Gastrocnemius medialis (tissue), 4 donors: ENCODE measurements at regions not wholly inside any gene's neighbourhood (a gene's known extent, or its start where the extent isn't known, plus 50 kb on each side); places are given as distances from the start of the nearest gene placed in this dataset.
"Not testable (repeated sequence)": the region's sequence is repeated elsewhere in the genome, so short reads cannot be mapped to it uniquely, and the experiment has no call there.

ENCODE experiments used
- ATAC-seq, 2 donors: fragments of 150-250 bp; one replicate each; pipeline ENCODE4 v1.9.1; 2016
- DNase-seq, 2 donors: peaks; one replicate each; pipeline ENCODE4 v3.0.0-alpha.2; 2019
- H3K27ac ChIP-seq, 4 donors: fragments of 200-600 bp; sonication (generic); 1 replicate in 1 of 4; 2 replicates in 3 of 4; pipeline ENCODE4 v1.5.1; 2016 to 2018; ENCODE audit warnings: mild to moderate bottlenecking in 2 of 4, moderate library complexity in 1 of 4
- H3K27me3 ChIP-seq, 3 donors: fragments of 200-600 bp; sonication (generic) in 2 of 3; 1 replicate in 1 of 3; 2 replicates in 2 of 3; pipeline versions ENCODE4 v1.5.1 to v1.6.0; 2016 to 2019; ENCODE audit warnings: mild to moderate bottlenecking in 1 of 3, moderate library complexity in 1 of 3
- H3K36me3 ChIP-seq, 2 donors: fragments of 200-600 bp; sonication (generic) in 1 of 2; one replicate each; pipeline ENCODE4 v1.5.1; 2017 to 2018
- H3K4me1 ChIP-seq, 2 donors: fragments of 200-600 bp; sonication (generic) in 1 of 2; one replicate each; pipeline ENCODE4 v1.5.1; 2016 to 2017; ENCODE audit warnings: mild to moderate bottlenecking in 2 of 2
- H3K4me3 ChIP-seq, 4 donors: fragments of 200-600 bp; sonication (generic) in 3 of 4; 1 replicate in 1 of 4; 2 replicates in 3 of 4; pipeline ENCODE4 v1.5.1; 2016 to 2019; ENCODE audit warnings: mild to moderate bottlenecking in 2 of 4
- H3K9me3 ChIP-seq, 3 donors: fragments of 200-600 bp; sonication (generic) in 2 of 3; 1 replicate in 1 of 3; 2 replicates in 2 of 3; pipeline ENCODE4 v1.5.1; 2016 to 2019
- in situ Hi-C, 4 donors: fragments of 200-750 bp; cut with MboI; loops; one replicate each; pipeline versions ENCODE4 v1.15.0 to v1.8.0; 2017; ENCODE audit warnings: low sequenced_read_pairs in 4 of 4
- intact Hi-C: fragments of 100-400 bp; cut with DNase I; formaldehyde crosslinking; loops from one replicate; pipeline ENCODE4 v1.15.1; 2023; ENCODE audit warnings: low total_unique reads

GRCh38 chr16:33646386-33646785 is 187.0 kb downstream of the TP53TG3F start:
- H3K27ac ChIP-seq, H3K9me3 ChIP-seq, ATAC-seq, H3K4me3 ChIP-seq, H3K36me3 ChIP-seq, in situ Hi-C loops, intact Hi-C loops, DNase-seq, H3K27me3 ChIP-seq, H3K4me1 ChIP-seq: not testable (repeated sequence)

- intact Hi-C loops, H3K4me1 ChIP-seq, ATAC-seq, H3K27ac ChIP-seq, H3K4me3 ChIP-seq, H3K9me3 ChIP-seq, H3K36me3 ChIP-seq, DNase-seq, in situ Hi-C loops, H3K27me3 ChIP-seq: not testable (repeated sequence)
Observed at GRCh38 chr16:33655756-33656155, 196.3 kb downstream of the TP53TG3F start.

- H3K36me3 ChIP-seq, DNase-seq, H3K27me3 ChIP-seq, H3K27ac ChIP-seq, intact Hi-C loops, ATAC-seq, H3K4me1 ChIP-seq, in situ Hi-C loops, H3K9me3 ChIP-seq, H3K4me3 ChIP-seq: not testable (repeated sequence)
Observed at GRCh38 chr16:33656394-33656793, 197.0 kb downstream of the TP53TG3F start.

- H3K36me3 ChIP-seq, H3K27ac ChIP-seq, H3K9me3 ChIP-seq, H3K27me3 ChIP-seq, H3K4me1 ChIP-seq, intact Hi-C loops, in situ Hi-C loops, H3K4me3 ChIP-seq, ATAC-seq, DNase-seq: not testable (repeated sequence)
Observed at GRCh38 chr16:33657717-33658116, 198.3 kb downstream of the TP53TG3F start.

GRCh38 chr16:33680791-33681190 is 221.4 kb downstream of the TP53TG3F start:
- H3K27me3 ChIP-seq, H3K36me3 ChIP-seq, H3K9me3 ChIP-seq, H3K4me3 ChIP-seq, in situ Hi-C loops, intact Hi-C loops, ATAC-seq, DNase-seq, H3K4me1 ChIP-seq, H3K27ac ChIP-seq: not testable (repeated sequence)

- H3K36me3 ChIP-seq, H3K4me1 ChIP-seq, ATAC-seq, H3K9me3 ChIP-seq, H3K4me3 ChIP-seq, DNase-seq, intact Hi-C loops, H3K27ac ChIP-seq, in situ Hi-C loops, H3K27me3 ChIP-seq: not testable (repeated sequence)
Observed at GRCh38 chr16:33700320-33700719, 240.9 kb downstream of the TP53TG3F start.

- DNase-seq, intact Hi-C loops, ATAC-seq, H3K4me1 ChIP-seq, H3K36me3 ChIP-seq, H3K27ac ChIP-seq, H3K4me3 ChIP-seq, in situ Hi-C loops, H3K9me3 ChIP-seq, H3K27me3 ChIP-seq: not testable (repeated sequence)
Observed at GRCh38 chr16:33706845-33707590, 247.6 kb downstream of the TP53TG3F start.

- not testable (repeated sequence) for H3K4me1 ChIP-seq
Observed at GRCh38 chr16:33707591-33707934, 248.2 kb downstream of the TP53TG3F start.

GRCh38 chr16:33709856-33710695 is 250.7 kb downstream of the TP53TG3F start:
- ATAC-seq, intact Hi-C loops, H3K4me1 ChIP-seq, DNase-seq, in situ Hi-C loops, H3K27me3 ChIP-seq, H3K36me3 ChIP-seq, H3K9me3 ChIP-seq, H3K4me3 ChIP-seq, H3K27ac ChIP-seq: not testable (repeated sequence)

More at GRCh38 chr16:33707591-33707934, 248.2 kb downstream of the TP53TG3F start:
- in situ Hi-C loops, H3K27me3 ChIP-seq, DNase-seq, H3K9me3 ChIP-seq, intact Hi-C loops, ATAC-seq, H3K4me3 ChIP-seq, H3K27ac ChIP-seq, H3K36me3 ChIP-seq: not testable (repeated sequence)

- intact Hi-C loops, DNase-seq, ATAC-seq, H3K4me1 ChIP-seq, in situ Hi-C loops, H3K27ac ChIP-seq, H3K9me3 ChIP-seq, H3K4me3 ChIP-seq, H3K27me3 ChIP-seq, H3K36me3 ChIP-seq: not testable (repeated sequence)
Observed at GRCh38 chr16:33710696-33711087, 251.3 kb downstream of the TP53TG3F start.

- ATAC-seq, result not testable (repeated sequence)
Observed at GRCh38 chr16:33711616-33712015, 252.2 kb downstream of the TP53TG3F start.

GRCh38 chr16:33712308-33712707 is 252.9 kb downstream of the TP53TG3F start:
- H3K4me1 ChIP-seq, intact Hi-C loops, ATAC-seq, H3K36me3 ChIP-seq, H3K27ac ChIP-seq, DNase-seq, in situ Hi-C loops, H3K27me3 ChIP-seq, H3K4me3 ChIP-seq, H3K9me3 ChIP-seq: not testable (repeated sequence)

More at GRCh38 chr16:33711616-33712015, 252.2 kb downstream of the TP53TG3F start:
- peak in 1 of 2 donors; percentile 42 for DNase-seq
- in situ Hi-C loops, H3K27ac ChIP-seq, H3K27me3 ChIP-seq, H3K36me3 ChIP-seq, H3K4me1 ChIP-seq, H3K4me3 ChIP-seq, H3K9me3 ChIP-seq, intact Hi-C loops: not testable (repeated sequence)
